ENCODE measurements at regions not wholly inside any gene's neighbourhood (a gene's known extent, or its start where the extent isn't known, plus 50 kb on each side); places are given as distances from the start of the nearest gene placed in this dataset.

- TF ChIP-seq, protein P1, sequence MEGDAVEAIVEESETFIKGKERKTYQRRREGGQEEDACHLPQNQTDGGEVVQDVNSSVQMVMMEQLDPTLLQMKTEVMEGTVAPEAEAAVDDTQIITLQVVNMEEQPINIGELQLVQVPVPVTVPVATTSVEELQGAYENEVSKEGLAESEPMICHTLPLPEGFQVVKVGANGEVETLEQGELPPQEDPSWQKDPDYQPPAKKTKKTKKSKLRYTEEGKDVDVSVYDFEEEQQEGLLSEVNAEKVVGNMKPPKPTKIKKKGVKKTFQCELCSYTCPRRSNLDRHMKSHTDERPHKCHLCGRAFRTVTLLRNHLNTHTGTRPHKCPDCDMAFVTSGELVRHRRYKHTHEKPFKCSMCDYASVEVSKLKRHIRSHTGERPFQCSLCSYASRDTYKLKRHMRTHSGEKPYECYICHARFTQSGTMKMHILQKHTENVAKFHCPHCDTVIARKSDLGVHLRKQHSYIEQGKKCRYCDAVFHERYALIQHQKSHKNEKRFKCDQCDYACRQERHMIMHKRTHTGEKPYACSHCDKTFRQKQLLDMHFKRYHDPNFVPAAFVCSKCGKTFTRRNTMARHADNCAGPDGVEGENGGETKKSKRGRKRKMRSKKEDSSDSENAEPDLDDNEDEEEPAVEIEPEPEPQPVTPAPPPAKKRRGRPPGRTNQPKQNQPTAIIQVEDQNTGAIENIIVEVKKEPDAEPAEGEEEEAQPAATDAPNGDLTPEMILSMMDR (IDR thresholded peaks at IDR 0.05; ENCODE audit: borderline replicate concordance, extremely low read depth, low read length, poor library complexity, severe bottlenecking): no peak
- TF ChIP-seq EZH2 (IDR thresholded peaks at IDR 0.05; ENCODE audit: borderline replicate concordance, low read depth, low read length, severe bottlenecking): no peak
These were observed 121.7 kb upstream of the PITX1 start for GRCh38 chr5:135155616-135156214.
